NCI-H82 (cell line): ENCODE measurements at regions not wholly inside any gene's neighbourhood (a gene's known extent, or its start where the extent isn't known, plus 50 kb on each side); places are given as distances from the start of the nearest gene placed in this dataset.
A peak's percentile ranks its signal among the peaks of the same experiment; 100 is the strongest.

ENCODE experiments used
- DNase-seq: peaks from one replicate; lab custom pipeline; 2025; lab: John Stamatoyannopoulos, UW

GRCh38 chr9:117548556-117548955, 133.7 kb upstream of the ASTN2 start:
- DNase-seq = peak; percentile 77

- DNase-seq = peak; percentile 61
Measured at GRCh38 chr9:117547904-117548303, 133.0 kb upstream of the ASTN2 start.

DNA sequence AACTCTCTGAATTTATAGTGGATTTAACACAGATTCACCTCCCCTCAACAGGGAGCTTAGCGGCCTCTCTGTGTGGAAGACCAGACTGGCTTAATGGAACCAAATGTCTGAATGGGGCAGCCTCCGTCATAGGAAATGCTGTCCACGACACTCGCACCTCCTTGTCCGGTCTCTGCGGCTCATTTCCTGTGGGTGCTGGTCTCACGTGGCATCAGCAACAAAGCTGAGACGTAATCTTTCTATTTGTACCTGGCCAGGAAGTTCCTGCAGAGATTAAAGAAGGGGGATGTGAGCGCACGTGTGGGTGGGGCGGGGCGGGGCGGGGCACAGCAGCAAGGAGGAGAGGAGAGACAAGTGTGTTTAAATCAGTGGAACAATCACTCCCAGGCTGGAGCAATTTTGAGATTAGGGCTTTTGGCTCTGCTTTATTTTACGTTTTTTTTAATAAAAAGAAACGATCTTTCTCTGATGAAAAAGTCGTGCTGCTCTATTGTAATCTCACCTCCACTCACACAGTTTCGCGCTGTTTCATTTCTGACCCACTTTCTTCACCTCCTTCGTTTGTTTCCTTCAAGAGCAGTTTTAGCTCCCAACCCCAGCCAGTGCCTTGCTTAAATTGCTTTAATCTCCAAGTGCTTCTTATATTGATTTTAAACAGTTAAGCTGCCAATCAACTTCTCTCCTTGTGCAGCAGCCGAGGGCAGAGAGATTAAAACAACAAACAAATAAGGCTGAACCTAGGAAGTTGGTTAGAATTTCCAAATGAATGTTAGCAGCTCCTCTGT, 132.2 kb upstream of the ASTN2 start:
- peak; percentile 83 for DNase-seq

DNA sequence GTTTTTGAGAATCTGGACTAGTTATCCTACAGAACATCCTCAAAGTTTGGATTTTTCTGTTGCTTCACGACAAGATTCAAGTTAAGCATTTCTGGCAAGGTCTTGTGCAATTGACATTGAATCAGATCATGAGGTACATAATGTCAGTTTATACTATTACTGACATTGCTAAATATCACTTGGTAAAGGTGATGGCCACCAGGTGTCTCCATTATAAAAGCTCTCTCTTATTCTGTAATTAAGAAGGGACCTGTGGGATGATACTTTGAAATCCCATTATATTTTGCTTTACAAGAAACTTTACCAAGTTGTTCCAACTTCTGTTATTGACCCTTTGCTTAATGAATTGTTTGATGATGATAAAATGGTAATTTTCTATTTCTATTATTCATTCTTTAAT, 131.0 kb upstream of the ASTN2 start:
- DNase-seq = peak; percentile 25

- DNase-seq = no peak
Measured at GRCh38 chr9:117543089-117543488, 128.2 kb upstream of the ASTN2 start.

- no peak for DNase-seq
Measured at GRCh38 chr9:117542021-117542420, 127.2 kb upstream of the ASTN2 start.

GRCh38 chr9:117541181-117541580, 126.3 kb upstream of the ASTN2 start:
- no peak for DNase-seq

DNA sequence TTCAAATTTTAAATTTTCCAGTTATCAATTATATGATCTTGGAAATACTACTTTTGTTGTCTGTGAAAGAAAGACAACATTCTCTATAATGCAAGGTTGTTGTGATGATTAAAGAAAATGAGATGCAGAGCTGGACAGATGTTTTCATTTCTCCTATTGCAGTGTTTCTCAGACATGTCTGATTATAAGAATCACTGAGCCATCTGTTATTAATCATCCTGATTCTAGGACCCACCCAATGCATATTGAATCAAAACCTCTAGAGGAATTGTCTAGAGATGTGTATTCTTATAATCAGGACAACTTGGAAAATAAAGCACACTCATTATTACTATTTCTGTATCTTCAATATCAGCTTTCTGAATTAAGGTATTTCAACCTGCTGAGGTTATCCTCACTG, 121.1 kb upstream of the ASTN2 start:
- DNase-seq = peak; percentile 4

GRCh38 chr9:117535434-117535833, 120.6 kb upstream of the ASTN2 start:
- DNase-seq = peak; percentile 46

DNA sequence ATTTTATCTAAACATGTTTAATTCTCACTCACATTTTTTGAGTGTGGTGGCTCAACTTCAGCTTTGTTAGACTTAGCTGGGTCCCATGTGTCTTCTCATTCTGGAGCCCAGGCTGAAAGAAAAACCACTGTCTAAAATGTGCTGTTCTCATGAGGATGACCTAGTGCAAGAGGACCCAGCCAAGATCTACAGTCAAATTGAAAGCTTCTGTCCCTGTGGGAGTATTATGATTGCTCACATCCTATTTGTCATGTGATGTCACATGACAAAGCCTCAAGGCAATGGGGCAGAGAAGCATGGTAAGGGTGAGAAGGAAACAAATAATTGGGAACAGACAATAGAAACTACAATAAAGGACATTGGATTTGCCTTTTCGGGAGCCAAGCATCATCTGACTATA, 113.4 kb upstream of the ASTN2 start:
- DNase-seq = no peak

GRCh38 chr9:117526674-117527073, 111.8 kb upstream of the ASTN2 start:
- DNase-seq = no peak

GRCh38 chr9:117523531-117524153, 108.8 kb upstream of the ASTN2 start:
- DNase-seq = peak; percentile 74

- no peak for DNase-seq
Measured at GRCh38 chr9:117521293-117521692, 106.4 kb upstream of the ASTN2 start.

DNA sequence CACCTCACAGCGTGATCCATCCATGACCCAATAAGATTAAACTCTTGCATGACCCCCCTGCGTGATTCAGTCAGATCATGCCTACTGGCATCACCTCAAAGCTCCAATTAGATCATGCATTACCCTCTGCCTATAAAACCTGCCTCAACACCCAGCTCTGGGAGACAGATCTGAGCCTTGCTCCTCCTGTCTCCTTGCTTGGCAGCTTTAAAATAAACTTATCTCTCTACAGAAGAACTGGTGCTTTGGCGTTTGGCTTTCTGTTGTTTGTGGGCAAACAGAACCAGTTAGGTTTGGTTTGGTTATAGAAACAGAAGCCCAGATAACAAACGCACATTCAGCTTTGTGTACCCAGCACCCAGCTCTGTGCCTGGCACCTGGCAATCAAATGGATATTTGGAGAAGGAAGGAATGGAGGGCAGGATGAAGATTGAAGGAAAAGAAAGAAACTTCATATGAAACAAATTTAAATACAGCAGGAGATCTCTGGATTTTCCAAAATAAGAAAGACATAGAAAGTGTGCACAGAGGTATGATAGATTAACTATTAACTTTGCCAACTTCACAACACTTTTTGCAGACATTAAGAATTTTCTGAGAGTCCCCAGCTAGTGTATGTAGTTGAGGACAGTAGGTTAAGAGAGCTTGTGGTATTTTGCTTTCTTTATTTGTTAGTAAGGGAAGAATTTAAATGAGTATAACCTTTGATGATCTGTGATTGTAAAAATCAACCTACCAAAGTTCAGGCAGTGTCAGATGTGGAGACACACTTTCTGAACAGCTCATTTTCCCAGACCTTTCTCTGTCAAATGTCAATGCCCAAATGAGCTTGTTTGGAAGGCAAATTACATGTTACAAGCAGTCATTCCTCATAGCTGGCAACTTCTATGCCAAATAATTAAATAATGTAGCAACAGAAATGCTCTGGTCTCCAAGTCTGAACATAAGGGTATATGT, 102.1 kb upstream of the ASTN2 start:
- DNase-seq = no peak

GRCh38 chr9:117511852-117512481, 97.1 kb upstream of the ASTN2 start:
- DNase-seq = peak; percentile 7

DNA sequence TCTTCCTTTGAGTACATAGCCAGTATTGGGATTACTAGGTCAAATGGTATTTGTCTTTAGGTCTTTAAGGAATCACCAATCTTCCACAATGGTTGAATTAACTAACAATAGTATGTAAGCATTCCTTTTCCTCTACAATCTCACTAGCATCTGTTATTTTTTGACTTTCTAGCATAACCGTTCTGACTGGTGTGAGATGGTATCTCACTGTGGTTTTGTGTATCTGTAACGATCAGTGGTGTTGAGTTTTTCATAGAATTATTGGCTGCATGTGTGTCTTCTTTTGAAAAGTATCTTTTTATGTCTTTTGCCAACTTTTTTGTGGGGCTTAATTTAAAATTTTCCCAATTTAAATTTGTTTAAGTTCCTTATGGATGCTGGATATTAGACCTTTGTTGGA, 81.5 kb upstream of the ASTN2 start:
- DNase-seq = no peak

DNA sequence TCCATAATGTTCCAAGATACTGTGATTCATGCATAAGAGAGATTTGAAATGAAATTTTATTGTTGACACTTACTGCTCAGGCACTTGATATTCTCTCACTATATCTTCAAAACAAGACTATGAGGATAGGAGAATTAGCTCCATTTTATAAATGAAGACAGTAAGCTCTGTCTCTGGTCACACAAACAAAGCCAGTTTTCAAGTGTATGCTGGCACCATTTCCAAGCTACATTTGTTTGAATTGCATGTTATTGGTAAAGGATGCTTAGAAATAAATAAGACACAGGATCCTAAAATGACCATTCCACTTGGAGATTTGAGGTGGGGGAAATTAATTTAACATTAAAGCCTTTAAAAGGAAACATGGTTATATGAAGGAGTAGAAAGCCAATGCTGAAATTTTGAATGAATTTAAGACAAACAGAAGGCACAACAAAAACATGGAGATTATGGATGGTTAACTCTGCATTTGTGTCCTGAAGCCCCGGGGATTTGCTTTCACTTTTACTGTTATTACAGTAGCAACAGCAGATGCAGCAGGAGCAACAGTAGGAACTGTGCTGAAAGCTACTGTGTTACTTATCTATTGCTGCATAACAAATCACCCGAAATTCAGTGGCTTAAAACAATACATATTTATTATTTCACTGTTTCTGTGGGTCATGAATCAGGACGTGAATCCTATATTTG, 79.7 kb upstream of the ASTN2 start:
- peak; percentile 24 for DNase-seq

- no peak for DNase-seq
Measured at GRCh38 chr9:117492476-117492875, 77.6 kb upstream of the ASTN2 start.

GRCh38 chr9:117491491-117491890, 76.6 kb upstream of the ASTN2 start:
- no peak for DNase-seq

DNA sequence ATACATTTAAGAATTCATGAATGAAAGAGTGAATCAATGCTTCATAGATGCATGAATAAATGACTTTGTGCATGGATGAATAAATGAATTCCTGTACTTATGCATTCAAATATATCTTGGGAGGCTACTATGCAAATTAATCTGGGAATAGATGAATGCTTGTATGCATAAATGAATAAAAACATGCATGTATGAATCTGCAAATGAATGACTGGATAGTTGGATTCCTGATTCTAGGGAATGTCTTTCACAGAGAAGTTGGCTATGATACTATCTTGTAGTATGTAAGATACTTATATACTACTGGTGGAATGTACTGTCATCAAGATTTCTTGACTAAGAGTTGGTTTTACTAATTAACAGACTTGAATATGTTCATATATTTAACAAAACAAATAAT, 75.3 kb upstream of the ASTN2 start:
- DNase-seq = no peak

GRCh38 chr9:117488659-117489058, 73.8 kb upstream of the ASTN2 start:
- no peak for DNase-seq
